GM21423 (cell line): ENCODE measurements at regions not wholly inside any gene's neighbourhood (a gene's known extent, or its start where the extent isn't known, plus 50 kb on each side); places are given as distances from the start of the nearest gene placed in this dataset.
"Not testable (repeated sequence)": the region's sequence is repeated elsewhere in the genome, so short reads cannot be mapped to it uniquely, and the experiment has no call there.

Experiments
- ATAC-seq: cut with Tn5 transposase; IDR thresholded peaks from one replicate; pipeline ENCODE4 v1.9.1; 2021; ENCODE audit warnings: mild to moderate bottlenecking, moderate library complexity; ENCODE audit not compliant: unreplicated experiment

DNA sequence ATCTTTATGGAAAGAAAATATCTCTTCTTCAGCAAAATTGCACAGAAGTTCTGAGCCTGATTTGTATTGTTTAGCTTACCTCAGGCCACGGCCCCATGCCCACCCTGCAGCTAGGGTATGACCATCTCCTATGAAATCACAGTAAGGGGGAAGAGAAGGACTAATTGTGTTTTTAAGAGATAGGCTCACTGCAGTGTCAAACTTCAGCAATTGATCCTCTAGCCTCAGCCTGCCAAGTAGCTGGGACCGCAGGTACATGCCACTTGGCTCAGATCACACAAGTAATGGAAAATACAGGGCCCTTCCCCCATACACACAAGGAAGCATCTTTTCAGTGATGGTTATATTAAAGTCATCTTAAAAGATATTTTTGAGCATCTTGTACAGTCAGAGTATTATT is 60.0 kb downstream of the DMAC1 start:
- ATAC-seq: no peak

DNA sequence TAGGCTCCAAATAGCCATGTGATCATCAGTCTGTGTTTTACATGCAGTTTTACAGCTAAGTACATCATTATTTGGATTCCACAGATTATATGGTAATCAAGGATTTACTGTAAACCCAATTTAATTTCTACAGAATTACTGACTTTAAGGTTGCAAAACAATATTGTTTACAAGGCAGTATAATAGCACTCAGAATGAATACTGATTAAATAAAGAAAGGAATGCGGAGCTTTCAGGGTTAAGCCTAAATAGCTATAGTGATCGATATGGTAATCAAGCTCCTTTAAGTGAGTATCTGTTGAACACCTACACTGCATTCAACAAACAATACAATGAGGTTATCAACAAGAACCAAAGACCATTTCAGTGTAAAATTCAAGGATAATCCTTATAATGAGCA is 64.3 kb downstream of the DMAC1 start:
- no peak for ATAC-seq

GRCh38 chr9:7730164-7730445 is 69.5 kb downstream of the DMAC1 start:
- ATAC-seq: no peak

- no peak for ATAC-seq
These were observed 70.0 kb downstream of the DMAC1 start for GRCh38 chr9:7729371-7730163.

DNA sequence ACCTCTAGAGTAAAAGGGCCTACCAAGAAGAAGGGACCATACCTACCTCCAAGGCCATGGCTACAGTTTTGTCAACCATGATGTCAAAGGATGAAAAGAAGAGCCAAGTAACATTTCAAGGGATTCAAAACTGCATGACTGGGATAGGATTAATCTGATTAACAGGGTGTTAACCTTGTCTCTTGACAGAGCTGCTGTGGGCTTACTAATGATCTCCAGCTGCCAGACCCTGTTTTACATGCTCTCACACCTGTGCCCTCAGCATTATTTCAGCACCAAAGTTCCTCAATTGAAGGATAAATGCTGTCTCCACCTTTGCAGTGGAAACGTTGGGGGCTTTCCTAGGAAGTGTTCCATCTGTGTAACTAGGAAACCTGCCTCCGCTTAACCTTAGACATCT is 78.3 kb downstream of the DMAC1 start:
- no peak for ATAC-seq

DNA sequence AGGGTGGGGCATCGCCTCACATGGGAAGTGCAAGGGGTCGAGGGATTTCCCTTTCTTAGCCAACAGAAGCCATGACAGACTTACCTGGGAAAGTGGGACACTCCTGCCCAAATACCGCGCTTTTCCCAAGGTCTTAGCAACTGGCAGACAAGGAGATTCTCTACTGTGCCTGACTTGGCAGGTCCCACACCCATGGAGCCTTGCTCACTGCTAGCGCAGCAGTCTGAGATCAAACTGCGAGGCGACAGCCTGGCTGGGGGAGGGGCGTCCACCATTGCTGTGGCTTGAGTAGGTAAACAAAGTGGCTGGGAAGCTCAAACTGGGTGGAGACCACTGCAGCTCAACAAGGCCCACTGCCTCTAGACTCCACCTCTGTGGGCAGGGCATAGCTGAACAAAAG is 86.5 kb downstream of the DMAC1 start:
- not testable (repeated sequence) for ATAC-seq

DNA sequence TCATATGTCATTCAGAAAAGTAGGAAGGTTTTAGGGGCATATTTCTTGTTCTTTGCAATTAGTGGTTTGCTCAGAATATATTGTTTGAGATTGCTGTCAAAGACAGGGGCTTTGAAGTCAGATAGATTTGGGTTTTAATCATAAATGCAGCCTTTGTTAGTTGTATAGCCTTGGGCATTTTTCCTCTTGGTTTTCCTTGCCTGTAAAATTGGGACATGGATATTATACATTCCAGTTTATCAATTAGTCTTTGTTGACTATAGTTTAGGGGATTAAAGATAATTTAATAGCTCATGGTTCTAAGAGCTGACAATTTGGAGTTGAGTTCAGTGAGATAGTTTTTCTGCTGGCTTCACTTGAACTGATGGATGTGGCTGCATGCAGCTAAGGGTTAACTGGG is 88.9 kb downstream of the DMAC1 start:
- no peak for ATAC-seq

DNA sequence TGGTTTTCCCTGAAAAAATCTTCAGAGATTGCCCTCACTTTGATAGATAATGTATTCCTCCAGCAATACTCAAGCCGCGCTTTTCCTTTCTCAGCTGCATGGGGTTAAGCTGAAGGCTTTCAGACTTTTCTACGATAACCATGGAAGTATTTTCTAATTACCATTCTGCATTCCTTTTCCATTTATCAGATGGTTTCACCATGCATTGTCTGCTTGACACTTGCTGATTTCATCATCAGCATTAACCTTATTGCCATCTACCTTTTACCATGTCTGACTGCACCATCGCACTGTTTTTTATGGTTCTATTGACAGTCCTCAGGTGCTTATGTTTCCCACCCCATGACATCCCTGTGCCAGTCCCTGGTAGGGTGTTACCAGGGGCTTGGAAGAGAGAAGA is 91.6 kb downstream of the DMAC1 start:
- ATAC-seq: no peak

DNA sequence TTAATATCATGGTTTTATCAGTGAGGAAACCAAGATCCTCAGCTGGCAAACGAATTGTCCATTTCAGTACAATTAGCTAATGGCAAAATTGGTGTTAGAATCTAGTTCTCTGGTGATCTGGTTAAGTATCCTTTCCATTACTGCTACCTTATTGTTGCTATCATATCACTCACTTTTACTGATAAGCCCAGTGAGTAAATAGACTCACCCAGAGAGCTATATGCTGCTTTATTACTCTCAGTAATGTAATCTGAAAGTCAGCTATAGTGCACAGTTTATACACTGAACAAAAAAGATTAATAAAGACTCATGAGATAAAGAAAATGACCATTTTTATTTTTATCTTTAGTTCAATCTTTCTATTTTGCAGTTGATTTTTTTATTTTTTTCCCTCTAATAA is 95.0 kb downstream of the DMAC1 start:
- ATAC-seq: no peak

- no peak for ATAC-seq
These were observed 107.7 kb downstream of the DMAC1 start for GRCh38 chr9:7691909-7692308.

- ATAC-seq: no peak
These were observed 109.6 kb downstream of the DMAC1 start for GRCh38 chr9:7690014-7690413.

DNA sequence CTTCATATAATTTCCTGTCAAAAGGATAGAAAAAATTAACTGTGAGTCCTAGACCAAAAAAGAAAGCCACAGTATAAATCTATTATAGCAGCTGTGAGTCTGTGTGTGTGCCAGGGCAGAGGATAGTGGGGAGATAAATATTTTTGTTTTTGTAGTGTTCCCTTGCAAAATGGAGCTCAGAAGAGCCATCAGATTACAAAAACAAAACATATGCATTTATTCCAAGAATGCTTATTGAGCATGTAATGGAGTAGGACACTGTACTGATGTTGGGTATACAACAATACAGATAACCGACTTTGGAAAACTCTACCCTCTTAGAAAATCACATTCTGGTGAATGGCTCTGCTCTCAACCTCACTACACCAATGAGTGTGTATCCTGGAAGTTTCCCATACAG is 111.0 kb downstream of the DMAC1 start:
- ATAC-seq: no peak

GRCh38 chr9:7676609-7677156 is 122.9 kb downstream of the DMAC1 start:
- ATAC-seq: no peak

DNA sequence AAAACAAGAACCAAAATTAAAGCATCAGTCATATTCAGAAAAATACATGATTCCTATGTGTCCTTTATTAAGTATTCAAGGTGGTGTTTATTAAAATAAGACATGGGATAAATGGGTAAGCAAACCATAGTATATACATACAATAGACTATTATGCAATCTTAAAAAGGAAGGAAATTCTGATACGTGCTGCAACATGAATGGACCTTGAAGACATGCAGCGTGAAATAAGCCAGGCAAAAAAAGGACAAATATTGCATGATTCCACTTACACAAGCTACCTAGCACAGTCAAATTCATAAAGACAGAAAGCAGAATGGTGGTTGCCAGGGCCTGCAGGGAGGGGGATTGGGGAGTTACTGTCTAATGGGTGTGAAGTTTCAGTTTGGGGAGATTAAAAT is 127.7 kb downstream of the DMAC1 start:
- no peak for ATAC-seq

DNA sequence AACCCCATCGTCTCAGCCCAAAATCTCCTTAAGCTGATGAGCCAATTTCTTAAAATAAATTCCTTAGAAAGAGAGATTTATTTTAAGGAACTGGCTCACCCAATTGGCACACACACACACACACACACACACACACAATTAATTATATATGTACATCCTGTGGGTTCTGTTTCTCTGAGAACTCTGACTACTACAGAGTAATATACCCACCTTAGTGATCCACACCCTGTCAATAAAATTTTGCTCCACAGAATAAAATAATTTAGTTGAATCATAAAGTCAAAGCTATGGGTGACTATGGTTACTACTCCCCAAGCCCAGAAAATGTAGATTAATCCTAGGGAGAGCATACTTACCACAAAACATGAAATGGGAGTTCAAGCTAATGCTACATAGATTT is 131.0 kb downstream of the DMAC1 start:
- ATAC-seq: no peak

- no peak for ATAC-seq
These were observed 133.7 kb downstream of the DMAC1 start for GRCh38 chr9:7665874-7666273.

GRCh38 chr9:7659766-7660165 is 139.8 kb downstream of the DMAC1 start:
- no peak for ATAC-seq

DNA sequence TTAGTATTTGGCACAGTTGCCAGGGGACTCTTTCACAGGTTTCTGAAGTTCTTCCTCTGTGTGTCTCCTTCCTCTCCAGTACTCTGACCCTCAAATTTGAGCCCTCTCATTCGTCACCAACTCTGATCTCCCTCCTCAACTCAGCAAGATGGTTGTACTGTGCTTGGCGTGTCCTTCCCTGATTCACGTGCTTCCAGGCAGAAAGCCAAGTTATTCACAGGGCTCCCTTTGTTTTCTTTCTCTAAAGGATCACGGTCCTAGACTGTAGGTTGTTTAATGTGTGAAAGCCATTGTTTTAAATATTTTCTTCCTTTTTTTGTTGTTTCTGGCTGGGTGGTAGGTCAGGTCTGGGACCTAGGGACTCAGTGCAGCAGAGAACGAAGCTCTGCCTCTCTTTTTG is 142.9 kb downstream of the DMAC1 start:
- no peak for ATAC-seq

- ATAC-seq: no peak
These were observed 146.3 kb downstream of the DMAC1 start for GRCh38 chr9:7653262-7653661.

GRCh38 chr9:7640231-7640630 is 159.3 kb downstream of the DMAC1 start:
- no peak for ATAC-seq

- ATAC-seq: no peak
These were observed 160.1 kb downstream of the DMAC1 start for GRCh38 chr9:7639471-7639870.

DNA sequence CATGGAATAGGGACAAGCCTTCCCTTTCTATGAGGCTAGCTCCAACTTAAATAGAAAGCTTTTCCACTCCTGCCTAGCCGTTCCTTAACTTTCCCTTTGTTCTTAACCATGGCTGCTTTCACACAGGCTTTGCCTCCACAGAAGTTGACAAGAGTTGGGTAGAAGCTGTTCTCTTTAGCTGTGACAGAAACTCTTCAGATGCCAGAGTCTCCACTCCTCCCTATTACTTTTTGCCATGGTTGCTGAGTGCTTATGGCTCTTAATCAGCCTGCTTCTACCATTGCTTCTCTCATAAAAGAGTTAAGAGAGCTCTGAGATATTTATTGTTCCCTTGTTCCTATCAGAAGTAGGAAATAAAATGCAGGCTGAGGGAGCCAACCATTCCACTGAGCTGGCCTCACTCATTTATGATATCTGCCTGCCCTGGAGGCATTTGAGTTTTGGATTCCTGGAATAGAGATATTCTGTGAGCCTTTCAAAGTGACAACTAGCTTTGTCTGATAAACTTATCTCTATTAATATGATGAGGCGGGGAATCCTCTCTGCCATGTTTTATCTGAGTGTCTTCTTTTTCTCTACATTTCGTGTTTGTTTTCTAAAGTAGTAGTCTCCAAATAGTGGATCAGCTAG is 162.6 kb downstream of the DMAC1 start:
- no peak for ATAC-seq

DNA sequence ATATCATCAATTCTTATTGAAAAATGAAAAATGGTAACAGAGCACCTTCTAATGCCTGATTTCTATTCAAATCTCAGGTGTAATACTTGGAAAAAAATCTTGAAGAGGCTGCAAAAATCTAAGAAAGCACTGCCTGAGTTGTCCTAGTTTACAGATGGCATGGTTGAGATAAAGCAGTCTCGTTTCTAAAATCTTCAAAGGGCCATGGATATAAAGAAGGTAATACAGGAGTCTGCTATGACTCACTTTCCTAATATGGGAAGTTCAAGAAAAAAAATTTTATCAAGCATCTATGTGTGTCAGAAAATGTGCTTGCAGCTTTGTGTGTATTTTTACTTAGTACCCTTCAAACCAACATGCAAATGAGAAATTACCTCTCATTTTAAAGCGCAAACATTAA is 163.3 kb downstream of the DMAC1 start:
- no peak for ATAC-seq
